ENCODE measurements at regions not wholly inside any gene's neighbourhood (a gene's known extent, or its start where the extent isn't known, plus 50 kb on each side); places are given as distances from the start of the nearest gene placed in this dataset.

GRCh38 chr20:58566981-58567380 lies 51.8 kb upstream of the APCDD1L start:
- Histone ChIP-seq H3K4me2 (ENCODE audit: insufficient read depth in 1 of 2, low read depth in 2 of 2, low read length in 2 of 2) (no peak overlapping the region), H2BK120ac (replicated peaks; ENCODE audit: low read depth, low read length) (no peak overlapping the region)
- FAIRE-seq, result no peak
- TF ChIP-seq RBBP5 (IDR thresholded peaks at IDR 0.05; ENCODE audit: borderline replicate concordance, low read depth, low read length) (no peak), FOSL1 (IDR thresholded peaks at IDR 0.05; ENCODE audit: insufficient read depth, low read depth, low read length) (no peak), POLR2AphosphoS5 (IDR thresholded peaks at IDR 0.05; ENCODE audit: low read depth, low read length) (no peak), POLR2A (IDR thresholded peaks at IDR 0.05; ENCODE audit: control extremely low read depth in 1 of 2, low read depth in 2 of 2, low read length in 2 of 2) (no peak), BACH1 (IDR thresholded peaks at IDR 0.05; ENCODE audit: low read length) (no peak), CBX5 (IDR thresholded peaks at IDR 0.05; ENCODE audit: low read depth, low read length) (no peak), CTBP2 (IDR thresholded peaks at IDR 0.05; ENCODE audit: borderline replicate concordance, insufficient read depth, insufficient read length, low read length) (no peak), RAD21 (IDR thresholded peaks at IDR 0.05 in 1 of 2, conservative IDR thresholded peaks at IDR 0.05 in 1 of 2; ENCODE audit: low read depth in 2 of 2, low read length in 2 of 2) (no peak), USF2 (IDR thresholded peaks at IDR 0.05; ENCODE audit: low read length) (no peak), MAFK (IDR thresholded peaks at IDR 0.05; ENCODE audit: low read depth, low read length) (no peak), BCL11A (IDR thresholded peaks at IDR 0.05; ENCODE audit: low read depth in 2 of 2, low read length in 2 of 2) (no peak), RNF2 (IDR thresholded peaks at IDR 0.05; ENCODE audit: borderline replicate concordance, low read depth, low read length, missing control alignments, poor library complexity, severe bottlenecking) (no peak)

More at GRCh38 chr20:58566981-58567380, 51.8 kb upstream of the APCDD1L start:
- no peaks in the 10 kb centered on the region; a peak in 3 of 7 replicates for H3K27me3 ChIP-seq (replicated peaks in 1 of 4; ENCODE audit: control insufficient read depth in 3 of 4, extremely low read depth in 1 of 4, insufficient read depth in 3 of 4, low read length in 3 of 4)
- no peak overlapping the region for H3K4me3 ChIP-seq (ENCODE audit: extremely low read depth in 1 of 4, insufficient read depth in 2 of 4, low read depth in 3 of 4, low read length in 4 of 4)
- WGBS, 2 experiments (ENCODE audit: extremely low coverage in 1 of 2, insufficient coverage in 1 of 2, insufficient read length in 1 of 2, insufficient replicate concordance in 2 of 2, low coverage in 1 of 2, low lambda C conversion rate in 2 of 2, missing lambda C conversion rate in 1 of 2), result 95% methylated on average over 6 of the region's 6 CpGs; no CpG with 5 or more reads in 1 of the 2 experiments
- no peak for DNase-seq (ENCODE audit: low read depth in 1 of 2, low spot score in 2 of 2)
- no peak overlapping the region for H3K9ac ChIP-seq (replicated peaks in 1 of 4; ENCODE audit: extremely low read depth in 1 of 4, low read depth in 3 of 4, low read length in 3 of 4)
- no peak overlapping the region for H2BK15ac ChIP-seq (ENCODE audit: low read length)
- H3K18ac ChIP-seq (ENCODE audit: extremely low read depth, low read length), result no peak overlapping the region
- H2BK20ac ChIP-seq (ENCODE audit: low read length), result no peak overlapping the region
- no peak overlapping the region for H2BK5ac ChIP-seq (ENCODE audit: low read depth, low read length)
- no peak overlapping the region for H3K4ac ChIP-seq (replicated peaks; ENCODE audit: insufficient read length, low read depth, low read length)
- ChIA-PET POLR2A (ENCODE audit: partially characterized antibody) (no interaction called here), CTCF (ENCODE audit: partially characterized antibody) (interaction anchor here (0.9 to 1.4 kb wide), 2 partner anchors 8 to 16 kb away, joined by 3 to 4 read pairs; no protein-coding TSS in a partner anchor)
- H3K79me1 ChIP-seq (ENCODE audit: low read depth, low read length), result no peaks in the 10 kb centered on the region
- H4K91ac ChIP-seq (replicated peaks; ENCODE audit: insufficient read length, low read length), result no peak overlapping the region
- H2AFZ ChIP-seq (ENCODE audit: low read length), result no peak overlapping the region
- no peak overlapping the region for H3K14ac ChIP-seq (ENCODE audit: insufficient read length)
- no peak overlapping the region for H2BK12ac ChIP-seq (ENCODE audit: low read depth, low read length)
- H3K36me3 ChIP-seq (ENCODE audit: control insufficient read depth in 2 of 4, insufficient read depth in 4 of 4, low read length in 3 of 4), result no peaks in the 10 kb centered on the region
- H3K56ac ChIP-seq (replicated peaks; ENCODE audit: insufficient read length, low read depth, low read length), result no peak overlapping the region
- no peak overlapping the region for H4K5ac ChIP-seq (ENCODE audit: insufficient read length, low read depth, low read length)
- no peaks in the 10 kb centered on the region for H4K20me1 ChIP-seq (replicated peaks in 1 of 2; ENCODE audit: control insufficient read depth in 1 of 2, insufficient read depth in 2 of 2, low read length in 2 of 2)
- no peaks in the 10 kb centered on the region for H3K9me3 ChIP-seq (ENCODE audit: insufficient read depth in 2 of 2, low read depth in 1 of 2, low read length in 1 of 2)
- H3K23ac ChIP-seq (ENCODE audit: insufficient read length), result no peak overlapping the region
- H3K79me2 ChIP-seq (ENCODE audit: control insufficient read depth in 1 of 2, insufficient read depth in 2 of 2, low read length in 2 of 2), result no peaks in the 10 kb centered on the region
- no peak overlapping the region for H2AK5ac ChIP-seq (ENCODE audit: low read depth, low read length)
- no peak overlapping the region for H4K8ac ChIP-seq (ENCODE audit: extremely low read depth, insufficient read depth, low read length)
- no peak overlapping the region for H3K27ac ChIP-seq (ENCODE audit: low read depth, low read length)
- H3K23me2 ChIP-seq (ENCODE audit: low read depth, low read length), result no peaks in the 10 kb centered on the region
- no peaks in the 10 kb centered on the region; a peak in 2 of 7 replicates for H3K4me1 ChIP-seq (replicated peaks in 1 of 4; ENCODE audit: control insufficient read depth in 3 of 4, insufficient read depth in 4 of 4, low read length in 3 of 4)

Data from H1 (cell line).